ENCODE measurements at regions not wholly inside any gene's neighbourhood (a gene's known extent, or its start where the extent isn't known, plus 50 kb on each side); places are given as distances from the start of the nearest gene placed in this dataset.

DNA sequence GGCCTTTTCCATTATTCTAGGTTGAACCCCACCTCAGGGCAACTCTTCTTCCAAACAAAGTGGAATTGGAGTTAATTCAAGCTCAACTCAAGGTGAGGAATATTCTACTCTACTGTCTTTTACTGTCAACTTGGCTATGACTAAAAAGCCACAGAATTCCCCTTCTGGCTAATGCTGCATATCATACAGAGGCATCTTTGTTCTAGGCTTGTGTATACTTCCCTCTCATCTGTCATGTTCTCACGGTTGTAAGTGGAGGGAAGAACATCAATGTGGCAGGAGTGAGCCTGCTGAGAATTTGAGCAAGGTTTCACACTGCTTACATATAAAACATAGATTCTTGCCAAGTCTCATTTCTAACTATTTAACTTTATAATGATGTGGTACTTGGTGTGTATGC, 921.4 kb upstream of the CNTN5 start:
- Histone ChIP-seq H3K4me3 (no peak overlapping the region), H2AFZ (no peak overlapping the region), H3K9me2 (ENCODE audit: insufficient read depth) (0 out of 2 replicates have a peak, but pooled peaks cover 4% of the 10 kb centered on the region), H3K27ac (ENCODE audit: low read depth) (no peak overlapping the region), H3K27me3 (ENCODE audit: insufficient read depth) (no peaks in the 10 kb centered on the region), H3K4me2 (no peak overlapping the region), H3K36me3 (ENCODE audit: insufficient read depth) (no peaks in the 10 kb centered on the region), H4K20me1 (replicated peaks; ENCODE audit: insufficient read depth) (no peaks in the 10 kb centered on the region), H3K79me2 (replicated peaks; ENCODE audit: insufficient read depth) (no peaks in the 10 kb centered on the region), H3K4me1 (ENCODE audit: insufficient read depth) (no peaks in the 10 kb centered on the region), H3F3A (replicated peaks; ENCODE audit: low read depth) (no peaks in the 10 kb centered on the region)
- Mint-ChIP-seq H3K4me3 (no peak overlapping the region), H3K9me3 (no peaks in the 10 kb centered on the region), H3K27ac (no peak overlapping the region), H3K4me1 (no peaks in the 10 kb centered on the region), H3K36me3 (ENCODE audit: low read depth) (no peaks in the 10 kb centered on the region), H3K27me3 (ENCODE audit: insufficient read depth, low read depth, poor library complexity) (no peaks in the 10 kb centered on the region)
- no peak for ATAC-seq
- TF ChIP-seq, protein P1, sequence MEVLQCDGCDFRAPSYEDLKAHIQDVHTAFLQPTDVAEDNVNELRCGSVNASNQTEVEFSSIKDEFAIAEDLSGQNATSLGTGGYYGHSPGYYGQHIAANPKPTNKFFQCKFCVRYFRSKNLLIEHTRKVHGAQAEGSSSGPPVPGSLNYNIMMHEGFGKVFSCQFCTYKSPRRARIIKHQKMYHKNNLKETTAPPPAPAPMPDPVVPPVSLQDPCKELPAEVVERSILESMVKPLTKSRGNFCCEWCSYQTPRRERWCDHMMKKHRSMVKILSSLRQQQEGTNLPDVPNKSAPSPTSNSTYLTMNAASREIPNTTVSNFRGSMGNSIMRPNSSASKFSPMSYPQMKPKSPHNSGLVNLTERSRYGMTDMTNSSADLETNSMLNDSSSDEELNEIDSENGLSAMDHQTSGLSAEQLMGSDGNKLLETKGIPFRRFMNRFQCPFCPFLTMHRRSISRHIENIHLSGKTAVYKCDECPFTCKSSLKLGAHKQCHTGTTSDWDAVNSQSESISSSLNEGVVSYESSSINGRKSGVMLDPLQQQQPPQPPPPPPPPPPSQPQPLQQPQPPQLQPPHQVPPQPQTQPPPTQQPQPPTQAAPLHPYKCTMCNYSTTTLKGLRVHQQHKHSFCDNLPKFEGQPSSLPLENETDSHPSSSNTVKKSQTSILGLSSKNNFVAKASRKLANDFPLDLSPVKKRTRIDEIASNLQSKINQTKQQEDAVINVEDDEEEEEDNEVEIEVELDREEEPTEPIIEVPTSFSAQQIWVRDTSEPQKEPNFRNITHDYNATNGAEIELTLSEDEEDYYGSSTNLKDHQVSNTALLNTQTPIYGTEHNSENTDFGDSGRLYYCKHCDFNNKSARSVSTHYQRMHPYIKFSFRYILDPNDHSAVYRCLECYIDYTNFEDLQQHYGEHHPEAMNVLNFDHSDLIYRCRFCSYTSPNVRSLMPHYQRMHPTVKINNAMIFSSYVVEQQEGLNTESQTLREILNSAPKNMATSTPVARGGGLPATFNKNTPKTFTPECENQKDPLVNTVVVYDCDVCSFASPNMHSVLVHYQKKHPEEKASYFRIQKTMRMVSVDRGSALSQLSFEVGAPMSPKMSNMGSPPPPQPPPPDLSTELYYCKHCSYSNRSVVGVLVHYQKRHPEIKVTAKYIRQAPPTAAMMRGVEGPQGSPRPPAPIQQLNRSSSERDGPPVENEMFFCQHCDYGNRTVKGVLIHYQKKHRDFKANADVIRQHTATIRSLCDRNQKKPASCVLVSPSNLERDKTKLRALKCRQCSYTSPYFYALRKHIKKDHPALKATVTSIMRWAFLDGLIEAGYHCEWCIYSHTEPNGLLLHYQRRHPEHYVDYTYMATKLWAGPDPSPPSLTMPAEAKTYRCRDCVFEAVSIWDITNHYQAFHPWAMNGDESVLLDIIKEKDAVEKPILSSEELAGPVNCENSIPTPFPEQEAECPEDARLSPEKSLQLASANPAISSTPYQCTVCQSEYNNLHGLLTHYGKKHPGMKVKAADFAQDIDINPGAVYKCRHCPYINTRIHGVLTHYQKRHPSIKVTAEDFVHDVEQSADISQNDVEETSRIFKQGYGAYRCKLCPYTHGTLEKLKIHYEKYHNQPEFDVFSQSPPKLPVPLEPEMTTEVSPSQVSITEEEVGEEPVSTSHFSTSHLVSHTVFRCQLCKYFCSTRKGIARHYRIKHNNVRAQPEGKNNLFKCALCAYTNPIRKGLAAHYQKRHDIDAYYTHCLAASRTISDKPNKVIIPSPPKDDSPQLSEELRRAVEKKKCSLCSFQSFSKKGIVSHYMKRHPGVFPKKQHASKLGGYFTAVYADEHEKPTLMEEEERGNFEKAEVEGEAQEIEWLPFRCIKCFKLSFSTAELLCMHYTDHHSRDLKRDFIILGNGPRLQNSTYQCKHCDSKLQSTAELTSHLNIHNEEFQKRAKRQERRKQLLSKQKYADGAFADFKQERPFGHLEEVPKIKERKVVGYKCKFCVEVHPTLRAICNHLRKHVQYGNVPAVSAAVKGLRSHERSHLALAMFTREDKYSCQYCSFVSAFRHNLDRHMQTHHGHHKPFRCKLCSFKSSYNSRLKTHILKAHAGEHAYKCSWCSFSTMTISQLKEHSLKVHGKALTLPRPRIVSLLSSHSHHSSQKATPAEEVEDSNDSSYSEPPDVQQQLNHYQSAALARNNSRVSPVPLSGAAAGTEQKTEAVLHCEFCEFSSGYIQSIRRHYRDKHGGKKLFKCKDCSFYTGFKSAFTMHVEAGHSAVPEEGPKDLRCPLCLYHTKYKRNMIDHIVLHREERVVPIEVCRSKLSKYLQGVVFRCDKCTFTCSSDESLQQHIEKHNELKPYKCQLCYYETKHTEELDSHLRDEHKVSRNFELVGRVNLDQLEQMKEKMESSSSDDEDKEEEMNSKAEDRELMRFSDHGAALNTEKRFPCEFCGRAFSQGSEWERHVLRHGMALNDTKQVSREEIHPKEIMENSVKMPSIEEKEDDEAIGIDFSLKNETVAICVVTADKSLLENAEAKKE (CRISPR knock-in tag; IDR thresholded peaks at IDR 0.05) = no peak
- TF ChIP-seq, protein P2, sequence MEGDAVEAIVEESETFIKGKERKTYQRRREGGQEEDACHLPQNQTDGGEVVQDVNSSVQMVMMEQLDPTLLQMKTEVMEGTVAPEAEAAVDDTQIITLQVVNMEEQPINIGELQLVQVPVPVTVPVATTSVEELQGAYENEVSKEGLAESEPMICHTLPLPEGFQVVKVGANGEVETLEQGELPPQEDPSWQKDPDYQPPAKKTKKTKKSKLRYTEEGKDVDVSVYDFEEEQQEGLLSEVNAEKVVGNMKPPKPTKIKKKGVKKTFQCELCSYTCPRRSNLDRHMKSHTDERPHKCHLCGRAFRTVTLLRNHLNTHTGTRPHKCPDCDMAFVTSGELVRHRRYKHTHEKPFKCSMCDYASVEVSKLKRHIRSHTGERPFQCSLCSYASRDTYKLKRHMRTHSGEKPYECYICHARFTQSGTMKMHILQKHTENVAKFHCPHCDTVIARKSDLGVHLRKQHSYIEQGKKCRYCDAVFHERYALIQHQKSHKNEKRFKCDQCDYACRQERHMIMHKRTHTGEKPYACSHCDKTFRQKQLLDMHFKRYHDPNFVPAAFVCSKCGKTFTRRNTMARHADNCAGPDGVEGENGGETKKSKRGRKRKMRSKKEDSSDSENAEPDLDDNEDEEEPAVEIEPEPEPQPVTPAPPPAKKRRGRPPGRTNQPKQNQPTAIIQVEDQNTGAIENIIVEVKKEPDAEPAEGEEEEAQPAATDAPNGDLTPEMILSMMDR (conservative IDR thresholded peaks at IDR 0.05; ENCODE audit: low read depth in 2 of 2) = no peak
- no peak for TF ChIP-seq ZNF114 (CRISPR knock-in tag; IDR thresholded peaks at IDR 0.05)
- TF ChIP-seq, protein P3, sequence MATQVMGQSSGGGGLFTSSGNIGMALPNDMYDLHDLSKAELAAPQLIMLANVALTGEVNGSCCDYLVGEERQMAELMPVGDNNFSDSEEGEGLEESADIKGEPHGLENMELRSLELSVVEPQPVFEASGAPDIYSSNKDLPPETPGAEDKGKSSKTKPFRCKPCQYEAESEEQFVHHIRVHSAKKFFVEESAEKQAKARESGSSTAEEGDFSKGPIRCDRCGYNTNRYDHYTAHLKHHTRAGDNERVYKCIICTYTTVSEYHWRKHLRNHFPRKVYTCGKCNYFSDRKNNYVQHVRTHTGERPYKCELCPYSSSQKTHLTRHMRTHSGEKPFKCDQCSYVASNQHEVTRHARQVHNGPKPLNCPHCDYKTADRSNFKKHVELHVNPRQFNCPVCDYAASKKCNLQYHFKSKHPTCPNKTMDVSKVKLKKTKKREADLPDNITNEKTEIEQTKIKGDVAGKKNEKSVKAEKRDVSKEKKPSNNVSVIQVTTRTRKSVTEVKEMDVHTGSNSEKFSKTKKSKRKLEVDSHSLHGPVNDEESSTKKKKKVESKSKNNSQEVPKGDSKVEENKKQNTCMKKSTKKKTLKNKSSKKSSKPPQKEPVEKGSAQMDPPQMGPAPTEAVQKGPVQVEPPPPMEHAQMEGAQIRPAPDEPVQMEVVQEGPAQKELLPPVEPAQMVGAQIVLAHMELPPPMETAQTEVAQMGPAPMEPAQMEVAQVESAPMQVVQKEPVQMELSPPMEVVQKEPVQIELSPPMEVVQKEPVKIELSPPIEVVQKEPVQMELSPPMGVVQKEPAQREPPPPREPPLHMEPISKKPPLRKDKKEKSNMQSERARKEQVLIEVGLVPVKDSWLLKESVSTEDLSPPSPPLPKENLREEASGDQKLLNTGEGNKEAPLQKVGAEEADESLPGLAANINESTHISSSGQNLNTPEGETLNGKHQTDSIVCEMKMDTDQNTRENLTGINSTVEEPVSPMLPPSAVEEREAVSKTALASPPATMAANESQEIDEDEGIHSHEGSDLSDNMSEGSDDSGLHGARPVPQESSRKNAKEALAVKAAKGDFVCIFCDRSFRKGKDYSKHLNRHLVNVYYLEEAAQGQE (IDR thresholded peaks at IDR 0.05; ENCODE audit: unreplicated experiment) = no peak
- no peak for TF ChIP-seq NANOG (IDR thresholded peaks at IDR 0.05; ENCODE audit: borderline replicate concordance)
- TF ChIP-seq CREB1 (CRISPR knock-in tag; IDR thresholded peaks at IDR 0.05; ENCODE audit: low read depth) = no peak
- DNase-seq (ENCODE audit: low spot score) = no peak

Data from GM23338 (cell line).